ENCODE measurements at regions not wholly inside any gene's neighbourhood (a gene's known extent, or its start where the extent isn't known, plus 50 kb on each side); places are given as distances from the start of the nearest gene placed in this dataset.

DNA sequence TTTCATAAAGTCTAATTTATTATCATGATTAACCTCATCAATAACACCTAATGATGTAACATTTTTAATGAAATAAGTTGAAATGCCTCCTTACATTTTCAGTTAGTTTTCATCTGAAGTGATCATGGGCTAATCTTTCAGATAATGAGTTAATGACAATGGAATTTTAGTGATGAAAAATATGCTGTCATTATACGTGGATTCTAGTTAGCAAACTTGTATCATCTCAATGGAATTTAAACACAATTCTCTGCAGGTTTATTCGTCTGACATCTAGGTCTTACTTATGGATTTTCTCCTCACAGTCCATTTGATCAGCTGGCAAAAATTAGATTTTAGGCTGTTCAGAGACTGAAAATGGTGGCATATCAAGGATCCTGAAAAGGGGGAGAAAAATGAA is 885.0 kb downstream of the SLC4A3 start:
- H3K4me3 ChIP-seq (ENCODE audit: low read length), result no peak overlapping the region
- TF ChIP-seq, protein P1, sequence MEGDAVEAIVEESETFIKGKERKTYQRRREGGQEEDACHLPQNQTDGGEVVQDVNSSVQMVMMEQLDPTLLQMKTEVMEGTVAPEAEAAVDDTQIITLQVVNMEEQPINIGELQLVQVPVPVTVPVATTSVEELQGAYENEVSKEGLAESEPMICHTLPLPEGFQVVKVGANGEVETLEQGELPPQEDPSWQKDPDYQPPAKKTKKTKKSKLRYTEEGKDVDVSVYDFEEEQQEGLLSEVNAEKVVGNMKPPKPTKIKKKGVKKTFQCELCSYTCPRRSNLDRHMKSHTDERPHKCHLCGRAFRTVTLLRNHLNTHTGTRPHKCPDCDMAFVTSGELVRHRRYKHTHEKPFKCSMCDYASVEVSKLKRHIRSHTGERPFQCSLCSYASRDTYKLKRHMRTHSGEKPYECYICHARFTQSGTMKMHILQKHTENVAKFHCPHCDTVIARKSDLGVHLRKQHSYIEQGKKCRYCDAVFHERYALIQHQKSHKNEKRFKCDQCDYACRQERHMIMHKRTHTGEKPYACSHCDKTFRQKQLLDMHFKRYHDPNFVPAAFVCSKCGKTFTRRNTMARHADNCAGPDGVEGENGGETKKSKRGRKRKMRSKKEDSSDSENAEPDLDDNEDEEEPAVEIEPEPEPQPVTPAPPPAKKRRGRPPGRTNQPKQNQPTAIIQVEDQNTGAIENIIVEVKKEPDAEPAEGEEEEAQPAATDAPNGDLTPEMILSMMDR (conservative IDR thresholded peaks at IDR 0.05; ENCODE audit: low read length), result no peak
- peak; percentile 68 for DNase-seq (ENCODE audit: low read depth)

DNA sequence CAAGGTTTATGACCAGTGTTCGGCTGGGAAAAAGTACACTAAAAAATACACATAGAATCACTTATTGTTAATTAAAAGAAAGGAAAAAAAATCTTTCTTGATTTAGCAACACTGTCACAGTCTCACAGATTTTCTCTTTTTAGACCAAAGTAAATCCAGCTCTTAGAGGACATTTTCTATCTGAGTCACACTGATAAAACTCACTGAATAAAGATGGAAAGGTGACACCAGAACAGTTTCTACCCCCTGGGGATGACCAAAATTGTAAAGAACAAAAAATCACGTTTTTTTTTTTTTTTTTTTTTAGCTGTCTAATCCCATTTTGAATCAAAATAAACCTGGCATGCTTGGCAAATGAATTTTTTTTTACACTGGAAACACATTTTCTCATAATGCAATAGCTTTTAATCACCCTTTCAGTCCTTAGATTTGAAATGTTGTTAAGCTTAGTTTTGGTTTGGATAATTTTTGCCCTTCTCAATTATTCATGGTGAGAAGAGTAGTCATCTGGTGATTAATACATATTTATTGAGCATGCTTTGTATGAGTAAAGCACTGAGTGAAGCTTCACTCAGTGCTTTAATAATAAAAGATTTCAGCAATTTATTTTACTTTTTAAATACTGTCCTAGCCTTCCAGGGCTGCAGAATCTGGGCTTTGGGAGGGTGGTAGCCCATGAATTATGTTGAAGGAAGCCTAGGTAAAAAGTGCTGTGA is 886.3 kb downstream of the SLC4A3 start:
- TF ChIP-seq, protein P1 (conservative IDR thresholded peaks at IDR 0.05; ENCODE audit: low read length), result no peak
- DNase-seq (ENCODE audit: low read depth), result no peak
- H3K4me3 ChIP-seq (ENCODE audit: low read length), result no peak overlapping the region

DNA sequence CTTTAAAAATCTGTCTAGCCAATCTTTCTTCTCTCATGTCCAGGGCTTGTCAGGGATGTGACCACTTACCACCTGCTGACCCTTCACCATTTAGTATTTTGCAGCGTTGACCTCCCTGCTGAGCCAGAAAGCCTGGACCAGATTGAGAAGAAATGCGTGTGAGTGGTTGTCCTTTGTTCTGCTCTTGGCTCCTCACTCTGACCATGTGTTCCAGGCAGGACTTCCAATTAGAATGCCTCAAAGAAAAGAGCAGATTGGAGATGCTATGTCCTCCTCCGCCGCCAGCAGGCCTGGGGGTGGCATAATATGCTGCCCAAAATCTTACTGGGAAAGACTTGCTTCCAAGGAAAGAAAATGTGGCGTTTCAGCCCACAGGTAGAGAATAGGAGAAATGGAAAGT is 894.1 kb downstream of the SLC4A3 start:
- TF ChIP-seq, protein P1 (conservative IDR thresholded peaks at IDR 0.05; ENCODE audit: low read length), result no peak
- no peak for DNase-seq (ENCODE audit: low read depth)
- no peak overlapping the region for H3K4me3 ChIP-seq (ENCODE audit: low read length)

DNA sequence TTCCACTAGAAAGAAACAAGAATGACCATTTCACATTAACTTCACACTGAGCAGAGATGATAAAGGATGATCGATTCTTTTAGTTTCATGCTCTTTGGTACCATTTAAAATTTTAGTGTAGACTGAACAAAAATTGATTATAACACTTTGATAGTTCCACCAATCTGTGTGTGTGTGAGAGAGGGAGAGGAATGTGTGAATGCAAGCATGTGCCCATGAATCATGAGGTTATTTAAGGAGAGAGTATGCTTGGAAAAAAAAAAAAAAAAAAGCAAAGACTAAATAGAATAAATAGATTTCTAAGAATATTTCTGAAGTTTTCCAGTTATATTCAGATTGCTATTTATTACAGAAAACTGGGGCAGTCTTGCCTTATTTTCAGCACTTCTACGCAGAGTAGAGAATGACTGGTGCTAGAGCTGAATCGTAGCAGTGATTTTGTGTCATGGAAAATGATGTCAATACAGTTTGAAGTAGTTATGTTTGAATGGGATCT is 900.8 kb downstream of the SLC4A3 start:
- H3K4me3 ChIP-seq (ENCODE audit: low read length), result no peak overlapping the region
- TF ChIP-seq, protein P1 (conservative IDR thresholded peaks at IDR 0.05; ENCODE audit: low read length), result no peak
- peak; percentile 54 for DNase-seq (ENCODE audit: low read depth)

DNA sequence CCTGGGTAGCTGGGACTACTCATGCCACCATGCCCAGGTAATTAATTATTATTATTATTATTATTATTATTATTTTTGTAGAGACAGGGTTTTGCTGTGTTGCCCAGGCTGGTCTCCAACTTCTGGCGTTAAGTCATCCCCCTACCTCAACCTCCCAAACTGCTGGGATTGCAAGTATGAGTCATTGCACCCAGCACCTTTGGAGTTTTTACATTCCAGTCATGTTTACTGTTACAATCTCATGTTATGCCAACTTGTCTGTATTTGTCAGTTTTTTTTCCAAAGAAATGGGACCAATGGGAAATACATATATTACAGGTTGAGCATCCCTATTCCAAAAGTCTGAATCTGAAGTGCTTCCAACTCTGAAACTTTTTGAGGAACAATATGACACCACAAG is 903.8 kb downstream of the SLC4A3 start:
- no peak overlapping the region for H3K4me3 ChIP-seq (ENCODE audit: low read length)
- TF ChIP-seq, protein P1 (conservative IDR thresholded peaks at IDR 0.05; ENCODE audit: low read length), result no peak
- no peak for DNase-seq (ENCODE audit: low read depth)

DNA sequence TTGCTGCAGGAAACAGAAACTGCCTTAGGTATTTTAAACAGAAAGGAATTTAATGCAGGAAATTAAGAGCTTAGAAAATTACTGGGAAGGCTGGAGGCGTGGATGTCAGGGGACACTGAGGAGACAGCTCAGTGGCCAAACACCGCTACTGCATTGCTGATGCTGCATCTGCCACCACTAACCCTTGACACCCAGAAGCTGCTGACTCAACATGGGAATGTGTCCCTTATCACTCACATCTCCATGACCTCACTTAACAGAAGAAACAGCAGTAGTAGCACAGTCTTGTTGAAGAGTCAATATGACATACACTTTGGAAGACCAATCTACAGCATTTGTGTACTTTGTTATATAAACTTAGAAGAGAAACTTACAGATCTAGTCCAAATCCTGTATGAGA is 906.1 kb downstream of the SLC4A3 start:
- peak; percentile 31 for DNase-seq (ENCODE audit: low read depth)
- TF ChIP-seq, protein P1 (conservative IDR thresholded peaks at IDR 0.05; ENCODE audit: low read length), result peak; percentile 38
- no peak overlapping the region for H3K4me3 ChIP-seq (ENCODE audit: low read length)

DNA sequence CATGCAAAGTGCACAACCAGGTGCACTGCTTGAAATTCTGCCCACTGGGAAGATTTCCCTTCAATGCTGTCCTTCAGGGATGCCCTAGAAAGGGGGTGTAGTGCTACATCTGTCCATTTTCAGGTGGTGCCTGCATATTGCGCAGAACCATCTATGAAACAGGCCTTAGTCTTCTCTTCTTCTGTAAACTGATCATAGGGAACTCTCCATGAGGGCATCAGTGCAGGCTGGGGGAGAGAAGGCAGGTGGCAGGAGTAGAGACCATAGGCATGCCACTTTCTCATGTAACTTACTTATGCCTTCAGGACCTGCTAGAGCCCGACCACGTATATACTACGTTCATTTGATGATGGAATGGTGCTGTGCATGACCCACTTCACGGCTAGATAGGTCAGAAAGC is 912.1 kb downstream of the SLC4A3 start:
- no peak for DNase-seq (ENCODE audit: low read depth)

More for the DNA sequence above, 912.1 kb downstream of the SLC4A3 start:
- H3K4me3 ChIP-seq (ENCODE audit: low read length), result no peak overlapping the region
- TF ChIP-seq, protein P1 (conservative IDR thresholded peaks at IDR 0.05; ENCODE audit: low read length), result no peak

Data from AG10803 (cell line).